Stimulated activated CD4-positive, alpha-beta T cell treated with anti-CD3 and anti-CD28 coated beads, Interleukin-1b, Interleukin-23, amount 100 ng/mL, for 24 hours (primary cell): ENCODE measurements at regions not wholly inside any gene's neighbourhood (a gene's known extent, or its start where the extent isn't known, plus 50 kb on each side); places are given as distances from the start of the nearest gene placed in this dataset.

Experiments used
- DNase-seq, 4 experiments: peaks; one replicate each; pipeline ENCODE4 v3.0.0-alpha.2; 2020; ENCODE audit warnings: low read depth in 4 of 4, low spot score in 1 of 4

GRCh38 chr17:56085576-56086267 lies 67.6 kb upstream of the ANKFN1 start:
- no peak for DNase-seq

- no peak for DNase-seq
These were observed 66.1 kb upstream of the ANKFN1 start for GRCh38 chr17:56087199-56087598.

GRCh38 chr17:56096026-56096810 lies 57.1 kb upstream of the ANKFN1 start:
- no peak for DNase-seq

GRCh38 chr17:56098746-56099145 lies 54.5 kb upstream of the ANKFN1 start:
- no peak for DNase-seq

- no peak for DNase-seq
These were observed 53.6 kb upstream of the ANKFN1 start for GRCh38 chr17:56099649-56100048.
